Panc1 (cell line): ENCODE measurements at regions not wholly inside any gene's neighbourhood (a gene's known extent, or its start where the extent isn't known, plus 50 kb on each side); places are given as distances from the start of the nearest gene placed in this dataset.

ENCODE experiments used
- ATAC-seq: fragments of 200-7000 bp; cut with Tn5 transposase; 2 replicates; pipeline ENCODE4 v1.9.1; 2020; ENCODE audit warnings: mild to moderate bottlenecking, moderate library complexity
- BruUV-seq: library from RNA; stranded (reverse); fragments of 400-500 nt; replicated peaks from 2 replicates; lab custom pipeline; 2021; lab: Mats Ljungman, UMichigan
- CTCF ChIA-PET: fragments of 300-600 bp; sonication (Branson Sonifier 250); formaldehyde crosslinking; loops from one replicate; lab custom pipeline; 2022; ENCODE audit warnings: antibody characterized with exemption; lab: Charles Lee
- POLR2A ChIA-PET: fragments of 300-600 bp; sonication (Branson Sonifier 250); formaldehyde crosslinking; loops from one replicate; lab custom pipeline; 2022; ENCODE audit warnings: antibody characterized with exemption; lab: Charles Lee
- DNase-seq: peaks from one replicate; pipeline ENCODE4 v3.0.0-alpha.2; 2010; ENCODE audit warnings: low read depth, low spot score
- H3K27ac ChIP-seq: 2 replicates; pipeline ENCODE4 v1.5.1; 2011; ENCODE audit warnings: mild to moderate bottlenecking, low read length, inconsistent platforms
- H3K27me3 ChIP-seq: fragments of 200-500 bp; sonication (Bioruptor generic); 2 replicates; pipeline ENCODE4 v1.6.0; 2014; ENCODE audit warnings: low read length, inconsistent platforms; ENCODE audit not compliant: control insufficient read depth, insufficient read depth
- H3K36me3 ChIP-seq: fragments of 200-500 bp; sonication (Bioruptor generic); 2 replicates; pipeline ENCODE4 v1.5.1; 2014; ENCODE audit warnings: inconsistent platforms, mild to moderate bottlenecking, low read length, moderate library complexity; ENCODE audit not compliant: control insufficient read depth, insufficient read depth
- H3K4me1 ChIP-seq: 2 replicates; pipeline ENCODE4 v1.5.1; 2011; ENCODE audit warnings: inconsistent platforms, mild to moderate bottlenecking, low read length, moderate library complexity; ENCODE audit not compliant: control insufficient read depth, insufficient read depth
- H3K4me3 ChIP-seq, 2 experiments: 2 replicates each; pipeline ENCODE4 v1.5.1; 2011 to 2012; ENCODE audit warnings: low read depth in 2 of 2, low read length in 2 of 2, mild to moderate bottlenecking in 2 of 2, inconsistent platforms in 1 of 2, moderate library complexity in 1 of 2
- H3K9me3 ChIP-seq: fragments of 200-500 bp; sonication (Bioruptor generic); 2 replicates; pipeline ENCODE4 v1.5.1; 2014; ENCODE audit warnings: low read depth, mild to moderate bottlenecking, inconsistent platforms, low read length, moderate library complexity; ENCODE audit not compliant: control insufficient read depth, insufficient read depth
- CTCF ChIP-seq: fragments of 450-650 bp; IDR thresholded peaks from 2 replicates; pipeline ENCODE4 v1.5.1; 2017; ENCODE audit warnings: mild to moderate bottlenecking
- POLR2AphosphoS5 ChIP-seq: IDR thresholded peaks from 2 replicates; pipeline ENCODE4 v1.6.1; 2012; ENCODE audit warnings: mild to moderate bottlenecking, low read depth, low read length, moderate library complexity
- REST ChIP-seq, 2 experiments: IDR thresholded peaks; 2 replicates each; pipeline ENCODE4 v1.6.1; 2011 to 2012; ENCODE audit warnings: low read depth in 2 of 2, control low read depth in 1 of 2, low read length in 1 of 2, mild to moderate bottlenecking in 1 of 2, moderate library complexity in 1 of 2; ENCODE audit not compliant: insufficient read depth in 1 of 2
- SIN3A ChIP-seq: IDR thresholded peaks from 2 replicates; pipeline ENCODE4 v1.6.1; 2012; ENCODE audit warnings: low read depth, mild to moderate bottlenecking, low read length, moderate library complexity, borderline replicate concordance; ENCODE audit not compliant: insufficient read depth
- TCF7L2 ChIP-seq: IDR thresholded peaks from 2 replicates; pipeline ENCODE4 v1.6.1; 2011; ENCODE audit warnings: mild to moderate bottlenecking, low read depth, low read length, inconsistent platforms
- in situ Hi-C: cut with HindIII; loops from 2 replicates; pipeline ENCODE4 v1.10.0; 2016; ENCODE audit warnings: low sequenced_read_pairs, low pct_unique_long_range_greater_than_20kb
- intact Hi-C: fragments of 100-400 bp; cut with micrococcal nuclease; formaldehyde crosslinking; loops from one replicate; pipeline ENCODE4 v1.10.0; 2022; ENCODE audit not compliant: unreplicated experiment

GRCh38 chr10:30248728-30249127, 100.3 kb downstream of the MTPAP start:
- TF ChIP-seq POLR2AphosphoS5 (no peak), TCF7L2 (no peak), SIN3A (no peak), CTCF (no peak), REST (IDR thresholded peaks at IDR 0.05; ENCODE audit: insufficient read depth in 1 of 2, low read depth in 2 of 2, low read length in 1 of 2) (no peak)
- Histone ChIP-seq H3K36me3 (no peaks in the 10 kb centered on the region), H3K4me1 (no peaks in the 10 kb centered on the region; the same call in 1 of the 2 replicates), H3K9me3 (0 out of 2 replicates have a peak, but pooled peaks cover 5% of the 10 kb centered on the region), H3K27ac (no peak overlapping the region), H3K27me3 (no peaks in the 10 kb centered on the region), H3K4me3 (no peak overlapping the region)
- intact Hi-C loops: no loop called here
- ChIA-PET CTCF (no interaction called here), POLR2A (no interaction called here)
- DNase-seq (no peak), ATAC-seq (no peak)
- in situ Hi-C loops: no loop called here
- BruUV-seq: no TSS peak

- intact Hi-C loops (no loop called here), in situ Hi-C loops (no loop called here)
- no peak for DNase-seq
- Histone ChIP-seq H3K27me3 (no peaks in the 10 kb centered on the region), H3K27ac (no peak overlapping the region), H3K9me3 (no peaks in the 10 kb centered on the region), H3K4me1 (no peaks in the 10 kb centered on the region; the same call in 1 of the 2 replicates), H3K36me3 (no peaks in the 10 kb centered on the region), H3K4me3 (no peak overlapping the region)
- ChIA-PET POLR2A (no interaction called here), CTCF (no interaction called here)
- TF ChIP-seq CTCF (no peak), REST (IDR thresholded peaks at IDR 0.05; ENCODE audit: insufficient read depth in 1 of 2, low read depth in 2 of 2, low read length in 1 of 2) (no peak), TCF7L2 (no peak), POLR2AphosphoS5 (no peak), SIN3A (no peak)
- no TSS peak for BruUV-seq
- ATAC-seq: no peak
These were observed 101.4 kb downstream of the MTPAP start for GRCh38 chr10:30247704-30248103.
